Inferior parietal cortex (tissue), 1 donor: ENCODE measurements at regions not wholly inside any gene's neighbourhood (a gene's known extent, or its start where the extent isn't known, plus 50 kb on each side); places are given as distances from the start of the nearest gene placed in this dataset.
"Not testable (repeated sequence)": the region's sequence is repeated elsewhere in the genome, so short reads cannot be mapped to it uniquely, and the experiment has no call there.

Experiments used
- DNase-seq: peaks from one replicate; pipeline ENCODE4 v3.0.0-alpha.2; 2016; ENCODE audit errors: extremely low spot score

DNA sequence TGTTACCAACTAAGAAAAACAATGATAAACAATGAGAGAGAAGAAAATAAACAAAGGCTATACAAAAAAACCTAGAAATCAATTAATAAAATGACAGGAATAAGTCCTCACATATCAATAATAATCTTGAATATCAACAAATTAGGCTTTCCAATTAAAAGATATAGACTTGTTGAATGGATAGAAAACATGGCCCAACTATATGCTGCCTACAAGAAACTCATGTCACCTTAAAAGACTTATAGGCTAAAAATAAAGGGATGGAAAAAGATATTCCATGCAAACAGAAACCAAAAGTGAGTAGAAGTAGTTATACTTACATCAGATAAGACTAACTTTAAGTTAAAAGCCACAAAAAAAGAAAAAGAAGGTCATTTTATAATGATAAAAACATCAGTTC, 183.9 kb downstream of the MYRFL start:
- DNase-seq = no peak

DNA sequence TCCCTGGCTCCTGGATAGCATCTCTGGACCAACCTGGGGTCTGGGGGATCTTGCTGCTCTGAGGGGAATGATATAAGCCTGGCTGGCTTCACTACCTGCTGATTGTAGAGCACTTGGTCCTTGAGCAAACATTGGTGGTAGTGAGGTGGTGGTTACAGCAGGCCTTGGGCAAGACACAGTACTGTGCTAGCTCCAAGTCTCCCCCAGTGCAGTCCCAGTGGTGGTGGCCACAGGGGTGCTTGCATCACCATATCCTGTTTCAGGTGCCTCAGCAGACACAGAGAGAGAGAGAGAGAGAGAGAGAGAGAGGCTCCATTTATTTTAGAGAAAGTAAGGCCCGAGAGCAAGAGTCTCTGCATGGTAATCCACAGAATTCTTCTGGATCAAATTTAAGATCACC, 186.3 kb downstream of the MYRFL start:
- DNase-seq = no peak

GRCh38 chr12:70013016-70013415, 188.0 kb downstream of the MYRFL start:
- DNase-seq = not testable (repeated sequence)

GRCh38 chr12:70028515-70028914, 203.5 kb downstream of the MYRFL start:
- no peak for DNase-seq

GRCh38 chr12:70028918-70029317, 203.9 kb downstream of the MYRFL start:
- no peak for DNase-seq

GRCh38 chr12:70031046-70031445, 206.0 kb downstream of the MYRFL start:
- no peak for DNase-seq

DNA sequence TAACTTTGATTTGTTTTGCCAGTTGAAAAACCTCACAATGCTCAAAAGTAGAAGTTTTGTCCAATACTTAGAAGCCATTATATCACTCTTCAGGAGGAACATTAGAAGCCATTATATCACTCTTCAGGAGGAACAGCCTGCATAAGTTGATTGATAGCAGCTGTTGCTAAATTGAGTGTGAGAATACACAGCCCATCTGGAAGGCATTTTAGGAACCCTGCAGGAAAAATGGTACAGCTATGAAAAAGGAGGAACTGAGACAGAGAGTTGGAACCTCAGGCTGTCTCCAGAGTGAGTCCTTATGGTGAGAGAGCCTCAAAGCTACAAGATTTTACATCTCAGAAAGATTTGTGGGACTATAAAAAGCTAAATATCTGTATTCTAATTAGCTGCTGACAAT, 207.0 kb downstream of the MYRFL start:
- no peak for DNase-seq

- no peak for DNase-seq
These were observed 208.3 kb downstream of the MYRFL start for GRCh38 chr12:70033310-70033709.

DNA sequence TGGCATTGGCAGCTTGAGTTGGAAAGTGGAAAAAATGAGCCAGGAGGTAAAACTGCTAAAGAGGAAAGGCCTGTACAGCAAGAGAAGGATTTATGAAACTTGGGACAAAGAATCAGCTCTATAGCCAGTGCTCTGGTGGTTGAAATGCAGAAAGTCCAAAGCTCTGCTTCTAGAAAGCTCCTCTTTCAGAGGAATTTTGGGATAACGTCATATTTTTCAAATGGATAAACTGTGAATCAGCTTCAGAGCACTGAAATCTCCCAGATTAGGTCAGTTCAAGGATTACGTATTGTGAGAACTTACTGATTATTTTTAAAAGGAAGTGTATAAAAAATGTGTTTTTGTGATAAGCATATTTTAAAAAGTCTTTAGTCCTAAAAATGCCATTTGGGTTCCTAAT, 203.1 kb upstream of the CNOT2 start:
- no peak for DNase-seq

GRCh38 chr12:70042675-70043074, 200.6 kb upstream of the CNOT2 start:
- DNase-seq = no peak

- DNase-seq = no peak
These were observed 199.6 kb upstream of the CNOT2 start for GRCh38 chr12:70043490-70044138.

DNA sequence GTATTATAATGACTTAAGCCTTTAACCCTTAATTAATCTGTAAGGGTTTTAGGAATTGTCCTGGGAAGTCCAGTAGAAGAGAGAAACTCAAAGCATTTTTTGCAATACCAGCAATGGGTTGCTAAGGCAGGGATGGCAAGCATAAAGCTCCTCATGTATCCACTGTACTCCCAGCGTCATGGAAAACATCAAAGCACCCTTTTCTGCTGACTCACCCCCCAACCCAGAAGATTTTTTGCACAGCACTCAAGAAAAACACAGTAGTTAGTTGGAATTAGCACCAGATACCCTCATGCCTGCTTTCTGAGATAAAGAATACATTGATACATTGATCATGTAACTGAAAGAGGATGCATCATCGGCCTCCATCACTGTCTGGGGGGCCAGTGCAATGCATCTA, 199.1 kb upstream of the CNOT2 start:
- no peak for DNase-seq

DNA sequence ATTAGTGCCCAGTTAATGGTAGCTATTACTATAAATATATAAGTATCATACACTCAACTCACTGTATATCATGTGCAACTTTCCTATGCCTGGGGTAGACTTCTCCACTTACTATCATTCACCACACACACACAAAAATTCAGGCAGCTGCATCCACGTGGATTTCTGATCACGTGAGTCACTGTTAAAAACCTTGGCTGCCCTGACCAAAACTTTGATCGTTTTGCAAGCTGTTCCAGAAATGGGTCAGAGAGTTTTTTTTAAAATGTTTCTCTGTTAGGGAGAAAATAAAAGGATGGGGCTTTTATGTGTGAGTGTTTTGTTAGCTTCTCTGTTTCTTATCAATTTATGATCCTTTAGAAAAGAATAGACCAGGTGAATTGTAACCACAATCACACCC, 198.2 kb upstream of the CNOT2 start:
- DNase-seq = no peak

GRCh38 chr12:70045514-70045913, 197.7 kb upstream of the CNOT2 start:
- no peak for DNase-seq

- DNase-seq = no peak
These were observed 194.5 kb upstream of the CNOT2 start for GRCh38 chr12:70048521-70049250.

DNA sequence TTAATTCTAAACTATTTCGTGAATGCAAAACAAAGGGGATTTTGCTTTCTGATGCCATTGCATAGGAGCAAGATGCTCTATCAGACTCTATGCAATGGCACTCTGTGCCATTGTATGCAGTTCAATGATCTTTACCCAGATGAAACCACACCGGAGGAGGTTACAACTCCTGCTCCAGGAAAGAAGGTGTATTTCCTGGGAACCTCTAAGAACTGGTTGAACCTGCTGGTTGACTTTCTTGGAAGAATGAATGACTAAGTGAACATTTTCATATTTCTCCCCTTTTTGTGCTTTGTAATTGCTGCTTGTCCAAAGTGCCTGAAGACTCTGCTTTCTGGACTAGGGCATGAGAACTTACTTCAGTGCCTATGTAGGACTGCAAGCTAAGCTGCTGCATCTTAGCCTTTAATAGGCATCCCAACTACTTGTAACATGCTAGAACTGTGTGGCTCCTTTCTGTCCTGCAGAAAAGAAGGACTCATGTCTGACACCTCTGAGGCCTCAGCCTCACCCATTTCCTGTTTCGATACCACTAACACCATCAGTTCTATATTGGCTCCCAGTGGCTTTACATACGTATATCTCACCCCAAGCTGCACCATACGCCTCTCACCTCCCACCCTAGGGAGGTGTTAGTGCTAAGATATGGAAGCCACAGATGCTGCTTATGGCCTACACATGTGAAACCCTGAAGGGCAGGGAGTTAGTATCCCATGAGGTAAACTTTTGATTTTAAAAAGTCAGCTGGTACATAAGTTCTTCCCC, 193.5 kb upstream of the CNOT2 start:
- DNase-seq = peak; percentile 11

- DNase-seq = no peak
These were observed 190.8 kb upstream of the CNOT2 start for GRCh38 chr12:70052476-70052875.

- DNase-seq = no peak
These were observed 190.2 kb upstream of the CNOT2 start for GRCh38 chr12:70052931-70053497.

DNA sequence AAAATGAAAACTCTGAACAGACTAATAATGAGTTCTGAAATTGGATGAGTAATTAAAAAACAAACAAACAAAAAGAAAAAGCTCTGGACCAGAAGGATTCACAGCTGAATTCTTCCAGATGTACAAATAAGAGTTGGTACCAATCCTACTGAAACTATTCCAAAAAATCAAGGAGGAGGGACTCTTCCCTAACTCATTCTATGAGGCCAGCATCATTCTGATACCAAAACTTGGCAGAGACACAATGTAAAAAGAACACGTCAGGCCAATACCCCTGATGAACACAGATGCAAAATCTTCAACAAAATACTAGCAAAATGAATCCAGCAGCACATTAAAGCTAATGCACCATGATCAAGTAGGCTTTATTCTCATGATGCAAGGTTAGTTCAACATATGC, 183.9 kb upstream of the CNOT2 start:
- no peak for DNase-seq

DNA sequence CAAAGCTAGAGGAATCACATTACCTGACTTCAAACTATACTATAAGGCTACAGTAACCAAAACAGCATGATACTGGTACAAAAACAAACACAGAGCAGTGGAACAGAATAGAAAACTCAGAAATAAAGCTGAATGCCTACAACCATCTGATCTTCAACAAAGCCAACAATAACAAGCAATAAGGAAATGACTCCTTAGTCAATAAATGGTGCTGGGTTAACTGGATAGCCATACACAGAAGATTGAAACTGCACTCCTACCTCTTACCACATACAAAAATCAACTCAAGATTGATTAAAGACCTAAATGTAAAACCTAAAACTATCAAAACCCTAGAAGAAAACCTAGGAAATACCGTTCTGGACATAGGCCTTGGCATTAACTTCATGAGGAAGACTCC, 182.6 kb upstream of the CNOT2 start:
- no peak for DNase-seq

- DNase-seq = no peak
These were observed 174.5 kb upstream of the CNOT2 start for GRCh38 chr12:70068743-70069142.
